ENCODE measurements at regions not wholly inside any gene's neighbourhood (a gene's known extent, or its start where the extent isn't known, plus 50 kb on each side); places are given as distances from the start of the nearest gene placed in this dataset.

DNA sequence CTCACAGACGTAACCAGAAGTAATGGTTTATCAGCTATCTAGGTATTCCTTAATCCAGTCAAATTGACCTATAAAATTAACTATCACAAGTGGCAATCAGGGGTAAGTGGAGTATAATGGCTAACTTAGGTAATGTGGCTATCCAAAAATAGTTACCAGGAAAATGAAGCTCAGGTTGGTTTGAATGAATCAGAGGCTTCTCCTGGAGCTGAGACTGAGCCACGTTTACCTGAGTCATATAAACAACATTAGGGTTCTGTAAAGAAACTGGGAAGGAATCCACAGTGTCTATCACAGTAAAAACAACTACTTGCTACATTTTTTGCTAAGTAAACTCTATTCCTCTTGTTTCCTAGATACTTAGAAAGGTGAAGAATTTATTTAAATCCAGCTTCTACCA is 236.0 kb upstream of the SPHKAP start:
- no peaks in the 10 kb centered on the region for H3K27me3 ChIP-seq
- no peak for DNase-seq

DNA sequence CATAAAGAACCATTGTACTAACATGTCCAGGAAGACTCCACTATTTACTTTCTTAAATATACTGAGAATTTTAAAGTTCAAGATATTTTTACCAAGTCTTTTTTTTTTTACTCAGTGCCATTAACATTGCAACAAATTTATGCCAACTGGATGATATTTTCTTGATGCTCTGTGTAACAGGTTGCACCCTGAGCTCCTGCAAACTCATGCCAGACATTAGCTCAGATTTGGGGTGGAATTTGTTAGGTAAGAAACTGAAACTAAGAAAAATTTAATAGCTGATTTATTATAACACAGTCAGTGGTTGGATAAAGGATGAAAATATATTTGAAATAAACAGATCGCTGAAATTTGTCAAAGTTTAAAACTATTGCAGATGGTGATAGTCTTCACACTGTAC is 228.6 kb upstream of the SPHKAP start:
- Histone ChIP-seq H3K27me3 (no peaks in the 10 kb centered on the region), H3K27ac (no peak overlapping the region)
- no peak for TF ChIP-seq POLR2A (IDR thresholded peaks at IDR 0.05)
- TF ChIP-seq, protein P1, sequence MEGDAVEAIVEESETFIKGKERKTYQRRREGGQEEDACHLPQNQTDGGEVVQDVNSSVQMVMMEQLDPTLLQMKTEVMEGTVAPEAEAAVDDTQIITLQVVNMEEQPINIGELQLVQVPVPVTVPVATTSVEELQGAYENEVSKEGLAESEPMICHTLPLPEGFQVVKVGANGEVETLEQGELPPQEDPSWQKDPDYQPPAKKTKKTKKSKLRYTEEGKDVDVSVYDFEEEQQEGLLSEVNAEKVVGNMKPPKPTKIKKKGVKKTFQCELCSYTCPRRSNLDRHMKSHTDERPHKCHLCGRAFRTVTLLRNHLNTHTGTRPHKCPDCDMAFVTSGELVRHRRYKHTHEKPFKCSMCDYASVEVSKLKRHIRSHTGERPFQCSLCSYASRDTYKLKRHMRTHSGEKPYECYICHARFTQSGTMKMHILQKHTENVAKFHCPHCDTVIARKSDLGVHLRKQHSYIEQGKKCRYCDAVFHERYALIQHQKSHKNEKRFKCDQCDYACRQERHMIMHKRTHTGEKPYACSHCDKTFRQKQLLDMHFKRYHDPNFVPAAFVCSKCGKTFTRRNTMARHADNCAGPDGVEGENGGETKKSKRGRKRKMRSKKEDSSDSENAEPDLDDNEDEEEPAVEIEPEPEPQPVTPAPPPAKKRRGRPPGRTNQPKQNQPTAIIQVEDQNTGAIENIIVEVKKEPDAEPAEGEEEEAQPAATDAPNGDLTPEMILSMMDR (IDR thresholded peaks at IDR 0.05): no peak

More for the DNA sequence above, 236.0 kb upstream of the SPHKAP start:
- no peaks in the 10 kb centered on the region for H3K36me3 ChIP-seq
- no peak overlapping the region for H3K4me3 ChIP-seq
- H3K9me3 ChIP-seq: no peaks in the 10 kb centered on the region
- H3K4me1 ChIP-seq: no peaks in the 10 kb centered on the region
- no peak for TF ChIP-seq POLR2A (IDR thresholded peaks at IDR 0.05)
- TF ChIP-seq, protein P1 (IDR thresholded peaks at IDR 0.05): no peak
- H3K27ac ChIP-seq: no peak overlapping the region

DNA sequence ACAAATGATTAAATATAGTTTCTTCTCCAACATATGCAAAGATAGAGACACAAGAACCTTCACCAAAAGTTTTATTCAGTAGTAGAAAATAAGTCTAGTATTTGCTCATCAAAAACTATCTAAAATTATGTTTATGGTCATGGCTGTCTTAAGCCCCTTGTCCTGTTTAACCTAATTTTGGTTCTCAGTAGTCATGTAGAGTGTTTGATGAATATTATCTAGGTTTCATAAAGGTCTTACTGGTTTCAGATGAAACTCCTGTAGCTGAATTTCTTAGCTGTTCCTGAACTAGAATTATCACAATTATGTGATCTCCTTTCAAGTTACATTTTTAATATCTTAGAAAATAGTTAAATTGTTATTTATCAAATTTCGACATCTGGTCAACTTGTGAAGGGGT is 228.0 kb upstream of the SPHKAP start:
- Histone ChIP-seq H3K4me3 (no peak overlapping the region), H3K4me1 (no peaks in the 10 kb centered on the region), H3K9me3 (no peaks in the 10 kb centered on the region), H3K27me3 (no peaks in the 10 kb centered on the region), H3K36me3 (no peaks in the 10 kb centered on the region), H3K27ac (no peak overlapping the region)
- TF ChIP-seq, protein P1 (IDR thresholded peaks at IDR 0.05): no peak
- TF ChIP-seq POLR2A (IDR thresholded peaks at IDR 0.05): no peak
- no peak for DNase-seq

More for the DNA sequence above, 228.6 kb upstream of the SPHKAP start:
- no peaks in the 10 kb centered on the region for H3K36me3 ChIP-seq
- DNase-seq: no peak
- no peaks in the 10 kb centered on the region for H3K4me1 ChIP-seq
- no peak overlapping the region for H3K4me3 ChIP-seq
- H3K9me3 ChIP-seq: no peaks in the 10 kb centered on the region

DNA sequence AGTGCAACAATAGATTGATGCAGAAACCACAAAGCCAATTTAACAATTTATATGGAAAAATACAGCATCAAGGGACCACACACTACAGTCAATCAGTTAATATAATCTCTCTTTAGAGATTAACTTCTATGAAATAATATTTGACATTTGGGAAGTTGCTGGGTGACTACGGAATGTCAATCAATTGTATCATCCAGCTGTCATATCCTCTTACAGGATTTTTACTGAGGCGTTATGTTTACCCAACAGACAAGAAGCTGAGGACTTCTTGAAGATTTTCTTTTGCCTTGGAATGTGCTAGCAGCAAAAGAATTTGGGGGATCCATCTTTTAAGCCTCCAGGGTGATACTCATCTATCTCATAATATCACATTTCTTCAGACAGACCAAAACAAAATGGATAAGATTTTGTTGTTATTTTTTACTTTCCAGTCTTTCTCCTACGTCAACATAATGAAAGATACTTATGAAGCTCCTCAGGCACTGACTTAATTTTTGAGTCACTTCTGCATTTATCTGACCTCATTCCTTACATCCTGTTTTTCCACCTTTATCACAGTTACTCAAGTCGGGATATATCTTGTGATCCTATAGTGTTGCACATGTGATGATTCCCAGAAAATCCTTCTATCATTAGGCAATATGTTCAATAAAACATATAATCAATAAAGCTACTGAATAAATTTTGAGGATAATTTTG is 227.2 kb upstream of the SPHKAP start:
- Histone ChIP-seq H3K4me1 (no peaks in the 10 kb centered on the region), H3K27me3 (no peaks in the 10 kb centered on the region), H3K4me3 (no peak overlapping the region), H3K27ac (no peak overlapping the region), H3K9me3 (no peaks in the 10 kb centered on the region), H3K36me3 (no peaks in the 10 kb centered on the region)
- TF ChIP-seq, protein P1 (IDR thresholded peaks at IDR 0.05): no peak
- no peak for TF ChIP-seq POLR2A (IDR thresholded peaks at IDR 0.05)
- DNase-seq: no peak

DNA sequence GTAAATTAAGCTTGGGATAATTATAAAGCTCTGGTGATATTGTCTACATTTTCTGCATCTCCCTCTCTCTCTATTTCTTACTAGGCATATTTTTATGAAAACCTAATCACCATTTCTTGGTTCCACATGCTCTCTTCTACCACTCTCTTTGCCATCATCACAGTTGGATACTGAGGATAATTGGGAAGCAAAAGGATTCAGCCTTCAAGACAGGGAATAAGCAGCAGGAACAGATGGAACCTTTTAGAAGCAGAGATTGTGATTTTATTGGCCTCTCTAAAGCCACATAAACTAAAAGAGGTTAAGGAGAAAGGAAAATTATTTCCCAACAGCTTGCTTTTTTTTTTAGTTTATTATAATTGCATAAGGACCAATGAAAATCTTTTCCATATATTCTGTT is 226.3 kb upstream of the SPHKAP start:
- TF ChIP-seq, protein P1 (IDR thresholded peaks at IDR 0.05): no peak
- TF ChIP-seq POLR2A (IDR thresholded peaks at IDR 0.05): no peak
- DNase-seq: no peak
- H3K4me1 ChIP-seq: no peaks in the 10 kb centered on the region
- H3K27me3 ChIP-seq: no peaks in the 10 kb centered on the region
- no peak overlapping the region for H3K27ac ChIP-seq
- no peak overlapping the region for H3K4me3 ChIP-seq
- H3K36me3 ChIP-seq: no peaks in the 10 kb centered on the region
- H3K9me3 ChIP-seq: no peaks in the 10 kb centered on the region

All from Peyer's patch (tissue), 4 donors.